ENCODE measurements at regions not wholly inside any gene's neighbourhood (a gene's known extent, or its start where the extent isn't known, plus 50 kb on each side); places are given as distances from the start of the nearest gene placed in this dataset.

GRCh38 chr13:76472916-76473315 is 413.3 kb downstream of the KCTD12 start (continued):
- TF ChIP-seq TAF1 (IDR thresholded peaks at IDR 0.05; ENCODE audit: borderline replicate concordance, low read depth, low read length) (no peak), MEF2A (IDR thresholded peaks at IDR 0.05; ENCODE audit: borderline replicate concordance, low read depth) (no peak), PBX3 (IDR thresholded peaks at IDR 0.05) (no peak), EZH2phosphoT487 (IDR thresholded peaks at IDR 0.05; ENCODE audit: borderline replicate concordance, low read depth) (no peak), FOXJ3 (CRISPR knock-in tag; IDR thresholded peaks at IDR 0.05) (no peak)

GRCh38 chr13:76471486-76471885 is 414.7 kb downstream of the KCTD12 start:
- Histone ChIP-seq H3F3A (replicated peaks; ENCODE audit: insufficient read depth) (no peaks in the 10 kb centered on the region), H4K20me1 (ENCODE audit: insufficient read depth) (no peaks in the 10 kb centered on the region), H3K4me3 (ENCODE audit: low read depth in 2 of 2, low read length in 1 of 2) (no peak overlapping the region), H3K27ac (ENCODE audit: low read depth in 2 of 2, low read length in 1 of 2) (no peak overlapping the region), H2AFZ (ENCODE audit: low read depth) (no peak overlapping the region), H3K27me3 (ENCODE audit: insufficient read depth) (peaks cover 4% of the 10 kb centered on the region; the same call in 1 of the 2 replicates), H3K4me1 (ENCODE audit: control insufficient read depth in 1 of 2, insufficient read depth in 2 of 2, low read depth in 1 of 2, low read length in 1 of 2) (no peaks in the 10 kb centered on the region), H3K79me2 (ENCODE audit: insufficient read depth) (no peaks in the 10 kb centered on the region), H3K36me3 (replicated peaks in 1 of 2; ENCODE audit: control insufficient read depth in 1 of 2, insufficient read depth in 2 of 2, low read length in 1 of 2) (no peaks in the 10 kb centered on the region), H3K4me2 (no peak overlapping the region), H3K9me3 (no peaks in the 10 kb centered on the region), H3K9ac (no peak overlapping the region), H3K9me2 (no peaks in the 10 kb centered on the region)
- WGBS (ENCODE audit: low lambda C conversion rate), result 24% methylated on average over 1 of the region's 1 CpG
- POLR2A ChIA-PET, result no interaction called here
- TF ChIP-seq JUND (IDR thresholded peaks at IDR 0.05) (no peak), RXRA (IDR thresholded peaks at IDR 0.05; ENCODE audit: borderline replicate concordance, low read depth) (no peak), GABPA (IDR thresholded peaks at IDR 0.05; ENCODE audit: low read depth) (no peak), MEF2A (IDR thresholded peaks at IDR 0.05; ENCODE audit: borderline replicate concordance, low read depth) (no peak)
- CTCF ChIA-PET, result interaction anchor here (0.7 to 3.1 kb wide), 6 partner anchors 413 to 784 kb away, joined by 3 to 15 read pairs (median 4); no protein-coding TSS in a partner anchor
- DNase-seq, result no peak

GRCh38 chr13:76470991-76471390 is 415.2 kb downstream of the KCTD12 start:
- Histone ChIP-seq H2AFZ (ENCODE audit: low read depth) (no peak overlapping the region), H3K36me3 (replicated peaks in 1 of 2; ENCODE audit: control insufficient read depth in 1 of 2, insufficient read depth in 2 of 2, low read length in 1 of 2) (no peaks in the 10 kb centered on the region), H3K27ac (ENCODE audit: low read depth in 2 of 2, low read length in 1 of 2) (no peak overlapping the region), H3K4me2 (no peak overlapping the region), H3K4me3 (ENCODE audit: low read depth in 2 of 2, low read length in 1 of 2) (no peak overlapping the region), H3K27me3 (ENCODE audit: insufficient read depth) (peaks cover 4% of the 10 kb centered on the region; the same call in 1 of the 2 replicates), H3K9me2 (no peaks in the 10 kb centered on the region), H3K9me3 (no peaks in the 10 kb centered on the region), H4K20me1 (ENCODE audit: insufficient read depth) (no peaks in the 10 kb centered on the region), H3F3A (replicated peaks; ENCODE audit: insufficient read depth) (no peaks in the 10 kb centered on the region), H3K9ac (no peak overlapping the region), H3K4me1 (ENCODE audit: control insufficient read depth in 1 of 2, insufficient read depth in 2 of 2, low read depth in 1 of 2, low read length in 1 of 2) (no peaks in the 10 kb centered on the region), H3K79me2 (ENCODE audit: insufficient read depth) (no peaks in the 10 kb centered on the region)
- POLR2A ChIA-PET, result no interaction called here
- CTCF ChIA-PET, result interaction anchor here (0.6 to 1.9 kb wide), 4 partner anchors 414 to 783 kb away, joined by 3 to 5 read pairs (median 4); no protein-coding TSS in a partner anchor
- 59% methylated on average over 6 of the region's 6 CpGs for WGBS (ENCODE audit: low lambda C conversion rate)
- TF ChIP-seq RCOR1 (IDR thresholded peaks at IDR 0.05; ENCODE audit: low read length), result no peak
- no peak for TF ChIP-seq TAF1 (IDR thresholded peaks at IDR 0.05; ENCODE audit: borderline replicate concordance, low read depth, low read length)
- TF ChIP-seq CHD2 (IDR thresholded peaks at IDR 0.05; ENCODE audit: low read length, partially characterized antibody), result no peak
- no peak for TF ChIP-seq GATA2 (CRISPR knock-in tag; IDR thresholded peaks at IDR 0.05)
- TF ChIP-seq FOXM1 (IDR thresholded peaks at IDR 0.05; ENCODE audit: low read depth), result no peak
- TF ChIP-seq JUND (IDR thresholded peaks at IDR 0.05), result no peak
- no peak for TF ChIP-seq FOSL2 (IDR thresholded peaks at IDR 0.05; ENCODE audit: borderline replicate concordance, low read depth)
- TF ChIP-seq TCF12 (IDR thresholded peaks at IDR 0.05), result no peak
- no peak for TF ChIP-seq MEF2A (IDR thresholded peaks at IDR 0.05; ENCODE audit: borderline replicate concordance, low read depth)
- TF ChIP-seq POLR2AphosphoS5 (IDR thresholded peaks at IDR 0.05; ENCODE audit: low read depth, low read length), result no peak
- TF ChIP-seq ZBTB33 (IDR thresholded peaks at IDR 0.05; ENCODE audit: borderline replicate concordance, low read depth), result no peak
- no peak for TF ChIP-seq SIN3A (IDR thresholded peaks at IDR 0.05; ENCODE audit: borderline replicate concordance, low read depth, low read length)
- no peak for TF ChIP-seq EZH2phosphoT487 (IDR thresholded peaks at IDR 0.05; ENCODE audit: borderline replicate concordance, low read depth)
- no peak for DNase-seq
